Activated CD4-positive, alpha-beta memory T cell treated with anti-CD3 and anti-CD28 coated beads for 36 hours (primary cell): ENCODE measurements at regions not wholly inside any gene's neighbourhood (a gene's known extent, or its start where the extent isn't known, plus 50 kb on each side); places are given as distances from the start of the nearest gene placed in this dataset.

Experiments
- CTCF ChIA-PET: fragments of 350-600 bp; sonication (Branson Sonifier 250); formaldehyde crosslinking; loops from one replicate; lab custom pipeline; 2021; ENCODE audit warnings: antibody characterized with exemption, inconsistent platforms; lab: Charles Lee
- POLR2A ChIA-PET: fragments of 350-600 bp; sonication (Branson Sonifier 250); formaldehyde crosslinking; loops from one replicate; lab custom pipeline; 2021; ENCODE audit warnings: antibody characterized with exemption; lab: Charles Lee
- DNase-seq: peaks from one replicate; pipeline ENCODE4 v3.0.0-alpha.2; 2020
- H3K27ac Mint-ChIP-seq: one replicate; pipeline ENCODE4 v1.8.0; 2021; ENCODE audit warnings: mixed read lengths
- H3K27me3 Mint-ChIP-seq: one replicate; pipeline ENCODE4 v1.8.0; 2021; ENCODE audit warnings: mixed read lengths
- H3K36me3 Mint-ChIP-seq: one replicate; pipeline ENCODE4 v1.8.0; 2021; ENCODE audit warnings: mixed read lengths
- H3K4me1 Mint-ChIP-seq: one replicate; pipeline ENCODE4 v1.8.0; 2021; ENCODE audit warnings: low read depth, mixed read lengths
- H3K4me3 Mint-ChIP-seq: one replicate; pipeline ENCODE4 v1.8.0; 2021; ENCODE audit warnings: mild to moderate bottlenecking, mixed read lengths
- H3K9me3 Mint-ChIP-seq: one replicate; pipeline ENCODE4 v1.8.0; 2021; ENCODE audit warnings: mixed read lengths
- intact Hi-C: fragments of 100-400 bp; cut with micrococcal nuclease; formaldehyde crosslinking; loops from one replicate; pipeline ENCODE4 v1.15.1; 2023

DNA sequence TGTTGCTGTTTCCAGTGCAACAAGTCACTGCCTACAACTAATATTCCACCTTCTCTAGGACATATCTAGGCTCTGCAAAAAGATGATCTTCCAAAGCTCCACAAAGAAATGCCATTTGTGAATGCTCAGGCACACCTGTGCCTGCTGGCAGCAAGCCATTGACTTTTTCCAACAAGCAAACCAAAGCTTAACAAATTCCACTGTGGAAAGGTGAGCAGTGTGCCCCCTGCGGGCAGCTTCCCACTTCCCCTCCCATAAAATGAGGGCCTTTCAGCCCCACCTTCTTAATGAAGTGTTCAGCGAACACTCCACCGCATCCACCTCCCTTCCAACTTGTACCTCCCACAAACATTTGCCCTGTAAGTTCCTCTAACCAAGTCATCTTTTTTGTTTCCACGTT lies 157.5 kb upstream of the SLC24A5 start:
- no peak overlapping the region for H3K27ac Mint-ChIP-seq
- no peaks in the 10 kb centered on the region for H3K36me3 Mint-ChIP-seq
- intact Hi-C loops: no loop called here
- DNase-seq: no peak
- no peak overlapping the region for H3K4me3 Mint-ChIP-seq
- peaks cover 2% of the 10 kb centered on the region for H3K9me3 Mint-ChIP-seq
- peaks cover 11% of the 10 kb centered on the region for H3K4me1 Mint-ChIP-seq
- ChIA-PET CTCF (no interaction called here), POLR2A (no interaction called here)
- H3K27me3 Mint-ChIP-seq: peaks cover 9% of the 10 kb centered on the region

DNA sequence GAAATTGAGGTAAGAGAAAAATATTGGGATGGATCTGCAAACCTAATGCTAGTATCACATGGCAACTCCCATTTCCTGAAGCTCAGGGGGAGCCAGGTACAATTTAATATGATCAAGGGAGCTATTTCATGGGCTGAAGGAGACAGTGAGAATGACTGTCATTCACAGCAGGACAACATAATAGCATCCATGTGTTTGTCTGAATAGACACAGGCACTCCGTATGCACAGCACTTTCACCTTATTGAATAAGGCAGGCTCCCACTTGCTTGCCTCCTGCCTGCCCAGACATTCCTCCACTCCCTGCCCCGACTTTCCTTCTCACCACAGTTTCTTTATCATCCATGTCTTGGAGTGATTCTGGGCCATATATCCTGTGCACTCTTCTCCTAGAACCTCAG lies 156.6 kb upstream of the SLC24A5 start:
- no peak overlapping the region for H3K27ac Mint-ChIP-seq
- DNase-seq: no peak
- peaks cover 9% of the 10 kb centered on the region for H3K27me3 Mint-ChIP-seq
- ChIA-PET POLR2A (no interaction called here), CTCF (interaction anchor here (1.3 kb wide), 1 partner anchor 321 kb away, joined by 4 read pairs; no protein-coding TSS in a partner anchor)
- H3K36me3 Mint-ChIP-seq: no peaks in the 10 kb centered on the region
- intact Hi-C loops: no loop called here
- H3K9me3 Mint-ChIP-seq: peaks cover 2% of the 10 kb centered on the region
- H3K4me1 Mint-ChIP-seq: peaks cover 11% of the 10 kb centered on the region
- no peak overlapping the region for H3K4me3 Mint-ChIP-seq

DNA sequence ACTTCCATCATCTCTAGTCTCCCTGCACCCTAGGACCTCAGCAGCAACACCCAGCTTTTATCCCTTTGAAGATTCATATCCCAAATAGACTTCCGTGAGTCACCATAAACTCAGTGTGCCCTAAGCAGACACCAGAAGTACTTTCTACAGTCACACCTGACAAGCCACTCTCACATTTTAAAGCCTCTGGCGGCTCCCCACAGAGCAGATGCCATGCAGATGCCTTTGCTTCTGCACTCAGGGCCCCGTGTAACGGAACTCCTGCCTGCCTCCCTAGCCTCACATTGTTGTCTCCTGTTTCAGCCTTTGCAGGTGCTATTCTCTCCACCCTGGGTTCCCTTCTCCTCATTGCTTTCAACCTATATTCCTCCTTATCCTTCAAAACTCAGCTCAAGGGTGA lies 155.5 kb upstream of the SLC24A5 start:
- DNase-seq: no peak
- Mint-ChIP-seq H3K4me3 (no peak overlapping the region), H3K27ac (no peak overlapping the region), H3K27me3 (peaks cover 9% of the 10 kb centered on the region), H3K9me3 (peaks cover 2% of the 10 kb centered on the region), H3K36me3 (no peaks in the 10 kb centered on the region), H3K4me1 (peaks cover 11% of the 10 kb centered on the region)
- intact Hi-C loops: no loop called here
- POLR2A ChIA-PET: no interaction called here
- CTCF ChIA-PET: no interaction called here

DNA sequence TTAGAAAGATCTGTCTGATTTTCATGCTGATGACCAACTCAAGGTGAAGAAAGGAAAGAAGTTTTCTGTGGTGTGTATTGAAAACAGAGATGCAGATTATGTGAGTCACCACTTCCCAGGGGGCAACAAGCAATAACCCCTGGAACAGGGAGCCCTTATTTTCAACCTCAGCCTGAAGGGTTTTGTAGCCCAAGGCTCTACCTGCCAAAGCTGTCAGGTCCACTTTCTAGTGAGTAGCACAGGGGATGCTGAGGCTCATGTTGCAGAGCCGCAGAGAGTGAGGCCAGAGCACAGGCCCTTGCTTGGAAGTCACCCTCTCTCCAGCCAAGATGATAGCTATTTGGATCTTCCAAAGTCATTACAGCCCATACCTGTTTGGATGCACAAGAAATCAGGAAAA lies 152.2 kb upstream of the SLC24A5 start:
- ChIA-PET POLR2A (no interaction called here), CTCF (no interaction called here)
- Mint-ChIP-seq H3K4me1 (no peaks in the 10 kb centered on the region), H3K27me3 (peaks cover 3% of the 10 kb centered on the region), H3K9me3 (no peaks in the 10 kb centered on the region), H3K27ac (no peak overlapping the region), H3K36me3 (no peaks in the 10 kb centered on the region), H3K4me3 (no peak overlapping the region)
- intact Hi-C loops: no loop called here
- no peak for DNase-seq

DNA sequence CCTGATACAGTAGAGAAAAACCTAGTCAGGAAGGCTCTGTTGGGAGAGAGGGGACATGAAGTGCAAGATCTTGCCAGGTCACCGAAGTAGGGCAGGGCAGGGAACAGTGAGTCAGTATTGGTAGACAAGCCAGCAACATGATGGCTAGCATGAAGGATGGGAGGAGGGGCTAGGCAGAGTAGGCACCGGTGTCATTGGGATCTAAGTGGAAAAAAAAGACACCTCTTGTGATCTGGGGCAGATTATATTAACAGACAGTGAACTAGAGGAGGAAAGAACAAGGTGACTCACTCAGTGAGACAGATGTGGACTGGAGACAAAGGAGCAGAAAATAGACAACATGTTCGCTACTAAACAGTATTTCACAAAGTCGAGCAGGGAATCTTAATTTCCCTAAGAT lies 149.2 kb upstream of the SLC24A5 start:
- intact Hi-C loops: no loop called here
- CTCF ChIA-PET: no interaction called here
- H3K4me3 Mint-ChIP-seq: no peak overlapping the region
- H3K27me3 Mint-ChIP-seq: peaks cover 3% of the 10 kb centered on the region
- no peaks in the 10 kb centered on the region for H3K4me1 Mint-ChIP-seq
- no peaks in the 10 kb centered on the region for H3K36me3 Mint-ChIP-seq
- H3K9me3 Mint-ChIP-seq: no peaks in the 10 kb centered on the region
- no peak overlapping the region for H3K27ac Mint-ChIP-seq
- no peak for DNase-seq
- POLR2A ChIA-PET: no interaction called here

DNA sequence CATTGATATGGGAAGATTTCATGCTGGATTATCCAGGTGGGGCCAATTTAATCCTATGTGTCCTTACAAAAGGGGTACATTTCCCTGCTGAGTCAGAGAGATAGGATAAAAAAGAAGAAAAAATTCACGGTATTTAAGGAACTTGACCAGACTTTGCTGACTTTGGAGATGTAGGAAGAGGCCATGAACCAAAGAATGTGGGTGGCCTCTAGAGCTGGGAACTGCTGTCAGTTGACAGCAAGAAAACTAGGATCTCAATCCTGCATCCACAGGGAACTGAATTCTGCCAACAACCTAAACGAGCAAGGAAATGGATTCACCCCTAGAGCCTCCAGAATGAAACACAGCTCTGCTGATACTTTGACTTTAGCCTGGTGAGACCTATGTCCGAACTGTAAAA lies 148.1 kb upstream of the SLC24A5 start:
- Mint-ChIP-seq H3K27me3 (peaks cover 1% of the 10 kb centered on the region), H3K4me1 (no peaks in the 10 kb centered on the region), H3K36me3 (no peaks in the 10 kb centered on the region), H3K27ac (no peak overlapping the region), H3K9me3 (no peaks in the 10 kb centered on the region), H3K4me3 (no peak overlapping the region)
- ChIA-PET CTCF (no interaction called here), POLR2A (no interaction called here)
- no peak for DNase-seq
- intact Hi-C loops: no loop called here

DNA sequence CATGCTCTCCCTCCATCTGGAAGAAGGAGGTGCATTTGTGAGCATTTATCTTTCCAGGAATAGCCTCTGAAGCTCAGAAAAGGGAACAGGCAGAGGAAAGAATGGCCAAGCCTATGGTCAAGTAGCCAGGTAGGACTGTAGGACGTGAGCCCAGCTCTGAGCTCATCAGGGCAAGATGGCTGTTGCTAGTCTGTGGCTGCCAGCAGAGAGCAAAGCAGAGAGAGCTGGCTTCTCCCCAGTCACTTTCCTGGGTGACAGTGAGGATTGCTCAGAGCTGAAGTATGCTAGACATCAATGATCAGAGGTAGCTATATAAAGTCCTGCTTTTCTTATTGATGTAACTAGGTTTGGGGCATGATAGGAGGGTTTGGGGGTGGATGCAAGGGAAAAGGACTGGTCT lies 146.1 kb upstream of the SLC24A5 start:
- Mint-ChIP-seq H3K4me1 (no peaks in the 10 kb centered on the region), H3K4me3 (no peak overlapping the region), H3K36me3 (no peaks in the 10 kb centered on the region), H3K27ac (no peak overlapping the region), H3K27me3 (no peaks in the 10 kb centered on the region), H3K9me3 (no peaks in the 10 kb centered on the region)
- no peak for DNase-seq
- ChIA-PET CTCF (no interaction called here), POLR2A (no interaction called here)
- intact Hi-C loops: no loop called here

DNA sequence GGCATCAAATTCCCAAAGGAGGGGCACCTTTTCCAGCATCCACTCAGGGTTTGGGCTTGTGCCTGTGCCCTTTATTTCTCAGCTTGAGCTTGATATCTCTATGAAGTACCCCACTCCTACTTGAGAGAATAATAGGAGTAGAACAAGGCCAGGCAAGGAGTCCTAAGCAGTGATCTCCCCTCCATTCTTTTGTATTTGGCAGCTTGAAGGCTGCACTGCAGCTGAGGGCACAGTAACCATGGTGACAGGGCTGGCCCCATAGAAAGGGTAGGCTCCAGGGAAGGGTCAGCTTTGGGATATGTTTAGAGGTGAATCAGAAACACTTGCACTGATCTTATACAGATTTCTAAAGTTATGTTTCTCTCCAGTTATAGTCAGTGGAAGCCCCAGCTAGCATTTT lies 145.4 kb upstream of the SLC24A5 start:
- intact Hi-C loops: no loop called here
- H3K4me1 Mint-ChIP-seq: no peaks in the 10 kb centered on the region
- ChIA-PET CTCF (interaction anchor here (0.9 to 1.6 kb wide), 3 partner anchors 13 to 42 kb away, joined by 3 to 4 read pairs (median 3); no protein-coding TSS in a partner anchor), POLR2A (no interaction called here)
- no peaks in the 10 kb centered on the region for H3K9me3 Mint-ChIP-seq
- H3K27me3 Mint-ChIP-seq: peaks cover 3% of the 10 kb centered on the region
- DNase-seq: no peak
- H3K27ac Mint-ChIP-seq: no peak overlapping the region
- H3K36me3 Mint-ChIP-seq: no peaks in the 10 kb centered on the region
- no peak overlapping the region for H3K4me3 Mint-ChIP-seq

DNA sequence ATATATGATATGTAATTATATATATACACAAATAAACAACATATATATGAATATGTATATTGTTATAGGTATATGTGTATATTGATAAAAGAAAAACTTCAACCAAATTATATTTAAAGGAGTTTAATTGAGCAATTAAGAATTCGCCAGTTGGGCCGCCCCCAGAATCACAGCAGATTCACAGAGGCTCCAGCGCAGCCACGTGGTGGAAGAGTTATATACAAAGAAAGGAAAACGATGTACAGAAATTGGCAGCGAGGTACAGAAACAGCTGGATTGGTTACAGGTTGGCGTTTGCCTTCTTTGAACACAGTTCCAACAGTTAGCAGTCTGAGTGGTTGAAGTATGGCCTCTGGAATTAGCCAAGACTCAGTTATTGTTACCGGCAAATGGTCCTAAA lies 137.3 kb upstream of the SLC24A5 start:
- ChIA-PET CTCF (no interaction called here), POLR2A (no interaction called here)
- no peak overlapping the region for H3K27ac Mint-ChIP-seq
- no peaks in the 10 kb centered on the region for H3K9me3 Mint-ChIP-seq
- intact Hi-C loops: loop anchor here (10.0 kb wide), 1 partner anchor 1669 kb away; no protein-coding TSS in a partner anchor
- H3K36me3 Mint-ChIP-seq: no peaks in the 10 kb centered on the region
- H3K4me1 Mint-ChIP-seq: no peaks in the 10 kb centered on the region
- H3K27me3 Mint-ChIP-seq: peaks cover 3% of the 10 kb centered on the region
- H3K4me3 Mint-ChIP-seq: no peak overlapping the region
- DNase-seq: no peak

DNA sequence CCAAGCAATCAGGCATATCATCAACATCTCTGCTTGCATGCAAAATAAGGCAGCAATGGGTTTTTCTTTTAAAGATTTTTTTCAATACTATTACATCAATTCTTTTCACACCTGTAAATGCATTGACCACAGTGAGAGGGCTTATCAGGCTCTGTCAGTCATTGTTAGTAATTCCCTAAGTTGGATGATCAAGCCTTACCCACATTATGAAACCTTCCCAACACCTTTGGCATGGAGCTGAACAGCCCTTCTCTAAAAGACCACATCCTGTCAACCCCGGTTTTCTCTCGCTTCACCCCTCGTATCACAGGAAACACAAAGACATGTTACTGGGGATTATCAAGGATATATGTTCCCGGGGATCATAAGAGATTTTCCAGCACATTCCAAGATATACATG lies 135.2 kb upstream of the SLC24A5 start:
- no peaks in the 10 kb centered on the region for H3K9me3 Mint-ChIP-seq
- no peaks in the 10 kb centered on the region for H3K36me3 Mint-ChIP-seq
- no peak overlapping the region for H3K27ac Mint-ChIP-seq
- ChIA-PET POLR2A (no interaction called here), CTCF (no interaction called here)
- no peaks in the 10 kb centered on the region for H3K4me1 Mint-ChIP-seq
- no peak overlapping the region for H3K4me3 Mint-ChIP-seq
- intact Hi-C loops: loop anchor here (5.0 to 10.0 kb wide), 3 partner anchors 267 to 1671 kb away; no protein-coding TSS in a partner anchor
- no peaks in the 10 kb centered on the region for H3K27me3 Mint-ChIP-seq
- DNase-seq: no peak

DNA sequence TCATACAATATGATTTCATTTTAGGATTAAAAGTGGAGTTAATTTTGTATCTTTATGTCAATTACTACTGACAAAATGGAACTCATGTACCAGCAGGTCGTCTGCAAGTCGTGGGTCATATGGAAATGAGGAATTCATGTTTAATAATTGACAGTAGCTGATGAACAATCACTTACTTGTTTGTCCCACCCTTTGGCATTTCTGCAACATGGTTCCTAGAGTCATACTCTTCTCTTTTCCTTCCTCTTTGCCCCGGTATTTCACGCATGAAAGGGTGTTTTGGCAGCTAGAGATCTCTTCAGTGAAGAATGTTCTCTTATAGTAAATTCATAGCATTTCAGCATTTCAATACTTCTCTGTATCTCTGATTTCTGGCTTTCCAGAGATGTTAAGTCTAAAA lies 133.3 kb upstream of the SLC24A5 start:
- Mint-ChIP-seq H3K4me3 (no peak overlapping the region), H3K27me3 (no peaks in the 10 kb centered on the region), H3K9me3 (no peaks in the 10 kb centered on the region), H3K36me3 (no peaks in the 10 kb centered on the region), H3K4me1 (no peaks in the 10 kb centered on the region), H3K27ac (no peak overlapping the region)
- POLR2A ChIA-PET: no interaction called here
- CTCF ChIA-PET: interaction anchor here (0.8 to 2.5 kb wide), 7 partner anchors 11 to 793 kb away, joined by 3 to 14 read pairs (median 4); no protein-coding TSS in a partner anchor
- DNase-seq: no peak
- intact Hi-C loops: loop anchor here (5.0 to 10.0 kb wide), 3 partner anchors 265 to 1673 kb away; no protein-coding TSS in a partner anchor

DNA sequence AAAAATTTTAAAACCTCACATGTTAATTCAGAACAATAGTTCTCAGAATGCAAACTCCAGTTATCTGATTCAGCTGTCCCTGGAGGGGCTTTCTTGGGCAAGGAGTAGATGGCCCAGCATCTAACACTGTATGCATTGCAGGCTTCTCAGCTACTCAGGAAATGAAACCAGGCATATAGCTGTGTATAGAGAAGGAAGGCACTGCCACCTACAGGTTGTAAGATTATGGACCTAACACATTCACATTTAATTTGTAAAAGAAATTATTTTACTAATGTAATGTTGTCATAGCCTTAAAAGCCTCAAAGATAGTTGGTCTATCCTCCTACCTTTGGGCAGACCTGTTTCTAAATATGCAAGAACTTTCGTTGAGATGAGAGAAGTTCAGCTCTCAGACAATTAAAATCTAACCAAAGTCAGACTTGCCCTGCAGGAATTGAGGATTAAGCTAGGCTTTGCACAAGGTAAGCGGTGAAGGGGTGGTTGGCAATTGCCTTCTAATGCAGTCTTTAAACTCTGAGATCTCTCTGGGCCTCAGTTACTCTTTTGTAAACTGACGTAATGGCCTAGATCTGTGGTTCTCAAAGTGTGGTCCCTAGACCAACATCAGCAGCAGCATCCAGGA lies 132.8 kb upstream of the SLC24A5 start:
- no peaks in the 10 kb centered on the region for H3K9me3 Mint-ChIP-seq
- ChIA-PET CTCF (interaction anchor here (0.7 to 2.5 kb wide), 8 partner anchors 11 to 793 kb away, joined by 3 to 14 read pairs (median 4); no protein-coding TSS in a partner anchor), POLR2A (no interaction called here)
- DNase-seq: no peak
- H3K4me1 Mint-ChIP-seq: no peaks in the 10 kb centered on the region
- no peaks in the 10 kb centered on the region for H3K27me3 Mint-ChIP-seq
- no peak overlapping the region for H3K27ac Mint-ChIP-seq
- no peak overlapping the region for H3K4me3 Mint-ChIP-seq
- intact Hi-C loops: loop anchor here (1.0 to 10.0 kb wide), 6 partner anchors 65 to 1673 kb away; no protein-coding TSS in a partner anchor
- no peaks in the 10 kb centered on the region for H3K36me3 Mint-ChIP-seq

DNA sequence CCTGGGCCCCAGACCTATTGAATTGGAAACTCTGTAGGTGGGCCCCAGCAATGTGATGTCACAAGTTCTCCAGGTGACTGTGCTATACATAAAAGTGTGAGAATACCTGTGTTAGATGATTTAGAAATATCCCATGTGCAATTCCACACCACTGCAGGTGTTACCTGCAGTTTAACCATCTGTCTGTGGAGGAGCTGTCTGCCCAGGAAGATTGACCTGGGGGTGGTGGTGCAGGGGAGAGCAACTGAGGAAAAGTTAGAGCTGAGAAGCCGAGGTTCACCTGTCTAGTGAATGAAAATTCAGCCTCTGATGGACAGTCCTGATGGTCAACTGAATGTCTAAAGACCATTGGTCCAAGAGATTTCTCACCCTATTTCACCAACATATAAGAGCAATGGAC lies 132.2 kb upstream of the SLC24A5 start:
- H3K9me3 Mint-ChIP-seq: no peaks in the 10 kb centered on the region
- no peak for DNase-seq
- no peaks in the 10 kb centered on the region for H3K36me3 Mint-ChIP-seq
- no peaks in the 10 kb centered on the region for H3K4me1 Mint-ChIP-seq
- no peak overlapping the region for H3K27ac Mint-ChIP-seq
- H3K27me3 Mint-ChIP-seq: no peaks in the 10 kb centered on the region
- intact Hi-C loops: loop anchor here (1.0 to 10.0 kb wide), 6 partner anchors 66 to 1674 kb away; no protein-coding TSS in a partner anchor
- ChIA-PET CTCF (interaction anchor here (0.7 to 2.5 kb wide), 7 partner anchors 10 to 1677 kb away, joined by 3 to 14 read pairs (median 4); no protein-coding TSS in a partner anchor), POLR2A (no interaction called here)
- no peak overlapping the region for H3K4me3 Mint-ChIP-seq
